ENCODE measurements at regions not wholly inside any gene's neighbourhood (a gene's known extent, or its start where the extent isn't known, plus 50 kb on each side); places are given as distances from the start of the nearest gene placed in this dataset.

GRCh38 chr11:45597097-45597496 is 68.3 kb downstream of the CHST1 start:
- DNase-seq, result no peak
- intact Hi-C loops (cut with DNase I), result no loop called here

- DNase-seq, result no peak
- intact Hi-C loops (cut with DNase I), result no loop called here
Observed at GRCh38 chr11:45596571-45596970, 68.9 kb downstream of the CHST1 start.

GRCh38 chr11:45593992-45594391 is 71.4 kb downstream of the CHST1 start:
- intact Hi-C loops (cut with DNase I), result no loop called here
- DNase-seq, result no peak

- no peak for DNase-seq
- intact Hi-C loops (cut with DNase I), result no loop called here
Observed at GRCh38 chr11:45592636-45593035, 72.8 kb downstream of the CHST1 start.

- intact Hi-C loops (cut with DNase I), result no loop called here
- peak in 6 of 10 donors; percentile 21 to 67 (median 26) for DNase-seq
Observed at GRCh38 chr11:45590743-45591142, 74.7 kb downstream of the CHST1 start.

- intact Hi-C loops (cut with DNase I), result no loop called here
- peak in 1 of 10 donors; percentile 22 for DNase-seq
Observed at GRCh38 chr11:45585205-45585604, 80.2 kb downstream of the CHST1 start.

- DNase-seq, result peak in 2 of 10 donors; percentile 30 to 58
- intact Hi-C loops (cut with DNase I), result no loop called here
Observed at GRCh38 chr11:45583981-45584566, 81.3 kb downstream of the CHST1 start.

- peak in 1 of 10 donors; percentile 51 for DNase-seq
- intact Hi-C loops (cut with DNase I), result no loop called here
Observed at GRCh38 chr11:45580399-45580798, 85.0 kb downstream of the CHST1 start.

GRCh38 chr11:45578316-45578715 is 87.1 kb downstream of the CHST1 start:
- DNase-seq, result peak in 2 of 10 donors; percentile 36 to 55
- intact Hi-C loops (cut with DNase I), result no loop called here

GRCh38 chr11:45577752-45578151 is 87.7 kb downstream of the CHST1 start:
- DNase-seq, result peak in 2 of 10 donors; percentile 12 to 14
- intact Hi-C loops (cut with DNase I), result no loop called here

- intact Hi-C loops (cut with DNase I), result no loop called here
Observed at GRCh38 chr11:45576461-45577215, 88.8 kb downstream of the CHST1 start.

GRCh38 chr11:45573728-45574127 is 91.7 kb downstream of the CHST1 start:
- intact Hi-C loops (cut with DNase I), result no loop called here
- peak in 2 of 10 donors; percentile 25 to 57 for DNase-seq

More at GRCh38 chr11:45576461-45577215, 88.8 kb downstream of the CHST1 start:
- peak in 2 of 10 donors; percentile 56 to 65 for DNase-seq

GRCh38 chr11:45572354-45573123 is 92.9 kb downstream of the CHST1 start:
- DNase-seq, result peak in 3 of 10 donors; percentile 21 to 39 (median 34)
- intact Hi-C loops (cut with DNase I), result no loop called here

- DNase-seq, result peak in 2 of 10 donors; percentile 62 to 75
- intact Hi-C loops (cut with DNase I), result no loop called here
Observed at GRCh38 chr11:45569776-45570175, 95.6 kb downstream of the CHST1 start.

- intact Hi-C loops (cut with DNase I), result no loop called here
- DNase-seq, result peak in 2 of 10 donors; percentile 2 to 29
Observed at GRCh38 chr11:45568049-45568448, 97.4 kb downstream of the CHST1 start.

- intact Hi-C loops (cut with DNase I), result no loop called here
- DNase-seq, result no peak
Observed at GRCh38 chr11:45565446-45565988, 99.9 kb downstream of the CHST1 start.

GRCh38 chr11:45563810-45564209 is 101.6 kb downstream of the CHST1 start:
- no peak for DNase-seq
- intact Hi-C loops (cut with DNase I), result no loop called here

- DNase-seq, result no peak
- intact Hi-C loops (cut with DNase I), result no loop called here
Observed at GRCh38 chr11:45563171-45563570, 102.3 kb downstream of the CHST1 start.

GRCh38 chr11:45560913-45561281 is 104.5 kb downstream of the CHST1 start:
- intact Hi-C loops (cut with DNase I), result no loop called here
- DNase-seq, result peak in 1 of 10 donors; percentile 86

GRCh38 chr11:45560155-45560912 is 105.1 kb downstream of the CHST1 start:
- intact Hi-C loops (cut with DNase I), result no loop called here
- peak in 1 of 10 donors; percentile 68 for DNase-seq

Measured in posterior cingulate gyrus (tissue), 11 donors.